ENCODE measurements at regions not wholly inside any gene's neighbourhood (a gene's known extent, or its start where the extent isn't known, plus 50 kb on each side); places are given as distances from the start of the nearest gene placed in this dataset.

DNA sequence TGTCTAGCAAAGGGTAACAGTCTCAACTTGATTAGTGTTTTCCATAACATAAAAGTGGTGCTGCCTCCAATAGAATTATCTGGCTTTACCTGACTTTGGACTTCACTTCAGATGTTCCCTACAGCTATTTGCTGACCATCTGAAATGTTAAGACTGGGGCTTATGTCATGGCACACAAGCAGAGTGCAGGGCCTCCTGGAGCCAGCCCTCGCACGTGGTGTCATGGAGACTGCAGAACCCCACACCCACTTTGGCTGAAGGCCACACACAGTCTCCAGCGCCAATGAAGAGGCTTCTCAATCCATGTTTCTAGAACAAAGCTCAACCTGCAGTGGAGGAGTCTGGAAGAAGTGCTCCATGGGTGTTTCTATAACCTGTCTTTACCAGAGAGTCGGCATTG, 169.6 kb upstream of the FRMD6 start:
- TF ChIP-seq POLR2AphosphoS5 (IDR thresholded peaks at IDR 0.05; ENCODE audit: low read depth, low read length) (no peak), POLR2A (IDR thresholded peaks at IDR 0.05; ENCODE audit: borderline replicate concordance, extremely low read depth, insufficient read depth, insufficient read length) (no peak), SRF (IDR thresholded peaks at IDR 0.05; ENCODE audit: low read depth) (no peak), SP1 (IDR thresholded peaks at IDR 0.05; ENCODE audit: low read depth) (no peak), EZH2 (IDR thresholded peaks at IDR 0.05) (no peak)
- TF ChIP-seq, protein P1, sequence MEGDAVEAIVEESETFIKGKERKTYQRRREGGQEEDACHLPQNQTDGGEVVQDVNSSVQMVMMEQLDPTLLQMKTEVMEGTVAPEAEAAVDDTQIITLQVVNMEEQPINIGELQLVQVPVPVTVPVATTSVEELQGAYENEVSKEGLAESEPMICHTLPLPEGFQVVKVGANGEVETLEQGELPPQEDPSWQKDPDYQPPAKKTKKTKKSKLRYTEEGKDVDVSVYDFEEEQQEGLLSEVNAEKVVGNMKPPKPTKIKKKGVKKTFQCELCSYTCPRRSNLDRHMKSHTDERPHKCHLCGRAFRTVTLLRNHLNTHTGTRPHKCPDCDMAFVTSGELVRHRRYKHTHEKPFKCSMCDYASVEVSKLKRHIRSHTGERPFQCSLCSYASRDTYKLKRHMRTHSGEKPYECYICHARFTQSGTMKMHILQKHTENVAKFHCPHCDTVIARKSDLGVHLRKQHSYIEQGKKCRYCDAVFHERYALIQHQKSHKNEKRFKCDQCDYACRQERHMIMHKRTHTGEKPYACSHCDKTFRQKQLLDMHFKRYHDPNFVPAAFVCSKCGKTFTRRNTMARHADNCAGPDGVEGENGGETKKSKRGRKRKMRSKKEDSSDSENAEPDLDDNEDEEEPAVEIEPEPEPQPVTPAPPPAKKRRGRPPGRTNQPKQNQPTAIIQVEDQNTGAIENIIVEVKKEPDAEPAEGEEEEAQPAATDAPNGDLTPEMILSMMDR (IDR thresholded peaks at IDR 0.05 in 2 of 3, conservative IDR thresholded peaks at IDR 0.05 in 1 of 3; ENCODE audit: borderline replicate concordance in 1 of 3, insufficient read depth in 1 of 3, low read depth in 2 of 3, low read length in 2 of 3): no peak
- TF ChIP-seq, protein P2, sequence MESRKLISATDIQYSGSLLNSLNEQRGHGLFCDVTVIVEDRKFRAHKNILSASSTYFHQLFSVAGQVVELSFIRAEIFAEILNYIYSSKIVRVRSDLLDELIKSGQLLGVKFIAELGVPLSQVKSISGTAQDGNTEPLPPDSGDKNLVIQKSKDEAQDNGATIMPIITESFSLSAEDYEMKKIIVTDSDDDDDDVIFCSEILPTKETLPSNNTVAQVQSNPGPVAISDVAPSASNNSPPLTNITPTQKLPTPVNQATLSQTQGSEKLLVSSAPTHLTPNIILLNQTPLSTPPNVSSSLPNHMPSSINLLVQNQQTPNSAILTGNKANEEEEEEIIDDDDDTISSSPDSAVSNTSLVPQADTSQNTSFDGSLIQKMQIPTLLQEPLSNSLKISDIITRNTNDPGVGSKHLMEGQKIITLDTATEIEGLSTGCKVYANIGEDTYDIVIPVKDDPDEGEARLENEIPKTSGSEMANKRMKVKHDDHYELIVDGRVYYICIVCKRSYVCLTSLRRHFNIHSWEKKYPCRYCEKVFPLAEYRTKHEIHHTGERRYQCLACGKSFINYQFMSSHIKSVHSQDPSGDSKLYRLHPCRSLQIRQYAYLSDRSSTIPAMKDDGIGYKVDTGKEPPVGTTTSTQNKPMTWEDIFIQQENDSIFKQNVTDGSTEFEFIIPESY (IDR thresholded peaks at IDR 0.05; ENCODE audit: extremely low read depth, insufficient replicate concordance, low read length): no peak
